ENCODE measurements at regions not wholly inside any gene's neighbourhood (a gene's known extent, or its start where the extent isn't known, plus 50 kb on each side); places are given as distances from the start of the nearest gene placed in this dataset.

DNA sequence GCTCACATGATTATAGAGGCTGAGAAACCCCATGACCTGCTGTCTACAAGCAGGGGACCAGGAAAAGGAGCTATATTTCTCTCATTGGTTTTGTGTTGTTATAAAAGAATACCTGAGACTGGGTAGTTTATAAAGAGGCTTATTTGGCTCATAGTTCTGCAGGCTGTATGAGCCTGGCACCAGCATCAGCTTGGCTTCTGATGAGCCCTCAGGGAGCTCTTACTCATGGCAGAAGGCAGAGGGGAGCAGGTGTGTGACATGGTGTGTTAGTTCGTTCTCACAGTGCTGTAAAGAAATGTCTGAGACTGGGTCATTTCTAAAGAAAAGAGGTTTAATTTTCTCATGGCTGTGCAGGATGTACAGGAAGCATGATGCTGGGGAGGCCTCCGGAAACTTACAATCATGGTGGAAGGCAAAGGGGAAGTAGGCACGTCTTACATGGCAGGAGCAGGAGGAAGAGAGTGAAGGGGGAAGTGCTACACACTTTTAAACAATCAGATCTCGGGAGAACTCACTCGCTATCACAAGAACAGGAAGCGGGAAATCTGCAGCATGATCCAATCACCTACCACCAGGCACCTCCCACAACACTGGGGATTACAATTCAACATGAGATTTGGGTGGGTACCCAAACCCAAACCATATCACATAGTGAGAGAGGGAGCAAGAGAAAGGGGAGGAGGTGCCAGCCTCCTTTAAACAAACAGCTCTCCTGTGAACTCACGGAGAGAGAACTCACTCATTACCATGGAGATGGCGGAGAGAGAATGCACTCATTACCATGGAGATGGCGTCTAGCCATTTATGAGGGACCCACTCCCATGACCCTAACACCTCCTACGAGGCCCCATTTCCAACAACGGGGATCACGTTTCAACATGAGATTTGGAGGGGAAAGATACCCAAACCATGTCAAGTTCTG lies 133.4 kb downstream of the JCAD start:
- DNase-seq (ENCODE audit: low spot score) = no peak

DNA sequence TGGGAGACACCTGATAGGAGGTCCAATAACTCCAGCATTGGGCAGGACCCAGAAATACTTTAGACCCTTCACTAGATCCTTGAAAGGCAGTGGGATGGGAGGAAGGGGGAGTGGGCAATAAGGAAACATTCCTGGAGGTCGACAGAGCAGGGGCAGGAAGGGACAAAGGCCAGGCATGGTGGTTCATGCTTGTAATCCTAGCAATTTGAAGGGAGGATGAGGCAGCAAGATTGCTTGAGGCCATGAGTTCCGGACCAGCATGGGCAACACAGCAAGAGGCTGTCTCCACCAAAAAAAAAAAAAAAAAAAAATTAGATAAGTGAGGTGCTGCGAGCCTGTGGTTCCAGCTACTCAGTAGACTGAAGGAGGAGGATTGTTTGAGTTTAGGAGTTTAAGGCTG lies 134.9 kb downstream of the JCAD start:
- no peak for DNase-seq (ENCODE audit: low spot score)

DNA sequence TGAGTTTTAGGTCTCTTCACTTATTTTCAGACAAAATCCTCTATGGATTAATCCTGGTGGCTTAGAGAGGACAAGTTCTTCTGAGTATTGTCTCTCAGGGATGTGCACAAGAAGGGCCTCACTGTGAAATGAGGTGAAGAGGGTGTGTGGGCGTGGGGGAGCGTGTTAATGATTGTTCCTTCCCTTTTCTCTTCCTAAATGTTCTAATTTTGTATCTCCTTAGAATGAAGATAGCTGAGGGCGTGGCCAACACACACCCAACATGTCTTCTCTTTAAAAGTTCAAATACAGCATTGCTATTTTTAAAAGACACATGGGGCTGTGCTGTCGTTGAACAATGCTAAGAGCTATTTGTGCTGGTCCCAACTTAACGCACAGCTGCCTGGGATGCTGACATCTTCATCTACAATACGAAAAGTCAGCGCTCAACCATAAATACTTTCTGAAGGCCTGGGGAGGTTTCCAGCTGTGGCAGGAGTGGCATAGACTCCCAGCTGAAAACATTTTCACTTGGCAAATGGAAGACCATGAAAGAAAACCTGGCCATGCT lies 135.9 kb downstream of the JCAD start:
- DNase-seq (ENCODE audit: low spot score) = no peak

DNA sequence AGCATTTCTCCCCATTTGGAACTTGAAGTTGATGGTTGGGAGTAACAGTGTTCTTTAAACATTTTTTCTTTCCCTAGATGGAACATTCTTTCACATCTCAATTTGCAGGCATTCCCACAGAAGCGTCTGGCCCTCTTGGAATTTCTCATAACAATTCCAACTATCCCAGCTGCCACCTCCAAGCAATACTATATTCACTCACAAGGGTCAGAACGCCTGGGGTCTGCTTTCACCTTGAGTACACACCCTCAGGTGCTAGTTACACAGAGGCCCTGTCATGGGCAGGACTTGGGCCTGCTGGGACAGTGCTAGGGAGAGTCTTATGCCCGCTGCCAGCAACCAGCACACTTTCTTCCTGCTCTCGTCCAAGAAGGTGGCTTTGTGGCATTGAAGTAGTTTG lies 136.5 kb downstream of the JCAD start:
- DNase-seq (ENCODE audit: low spot score) = no peak

DNA sequence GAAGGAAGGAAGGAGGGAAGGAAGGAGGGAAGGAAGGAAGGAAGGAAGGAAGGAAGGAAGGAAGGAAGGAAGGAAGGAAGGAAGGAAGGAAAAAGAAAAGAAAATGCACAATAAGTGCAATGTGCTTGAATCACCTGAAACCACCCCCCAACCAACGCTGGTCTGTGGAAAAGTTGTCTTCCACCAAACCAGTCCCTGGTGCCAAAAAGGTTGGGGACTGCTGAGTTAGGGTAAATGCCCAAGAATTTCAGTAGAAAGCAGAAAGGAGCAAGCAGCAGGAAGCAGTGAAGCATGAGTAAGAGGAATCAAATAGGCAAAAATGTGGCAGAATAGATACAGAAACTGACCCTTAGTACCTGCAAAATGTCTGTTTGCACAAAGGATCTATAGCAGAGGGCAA lies 137.2 kb downstream of the JCAD start:
- DNase-seq (ENCODE audit: low spot score) = no peak

DNA sequence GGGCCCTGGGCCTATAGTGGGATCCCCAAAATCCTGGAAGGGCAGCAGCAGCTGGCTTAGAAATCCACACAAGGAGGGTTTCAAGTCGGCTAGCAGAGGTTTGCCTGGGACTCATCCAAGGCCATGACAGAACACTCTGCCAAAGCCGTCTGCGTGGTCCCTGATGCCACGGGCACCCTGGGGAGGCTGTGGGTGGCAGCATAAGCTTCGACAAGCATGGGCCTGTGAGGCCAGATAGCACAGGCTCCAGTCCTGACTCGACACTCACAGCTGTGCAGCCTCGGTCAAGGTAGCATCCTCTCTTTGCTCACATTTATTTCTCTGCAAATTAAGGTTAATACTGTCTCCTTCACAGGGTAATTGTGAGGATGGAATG lies 138.3 kb downstream of the JCAD start:
- no peak for DNase-seq (ENCODE audit: low spot score)

DNA sequence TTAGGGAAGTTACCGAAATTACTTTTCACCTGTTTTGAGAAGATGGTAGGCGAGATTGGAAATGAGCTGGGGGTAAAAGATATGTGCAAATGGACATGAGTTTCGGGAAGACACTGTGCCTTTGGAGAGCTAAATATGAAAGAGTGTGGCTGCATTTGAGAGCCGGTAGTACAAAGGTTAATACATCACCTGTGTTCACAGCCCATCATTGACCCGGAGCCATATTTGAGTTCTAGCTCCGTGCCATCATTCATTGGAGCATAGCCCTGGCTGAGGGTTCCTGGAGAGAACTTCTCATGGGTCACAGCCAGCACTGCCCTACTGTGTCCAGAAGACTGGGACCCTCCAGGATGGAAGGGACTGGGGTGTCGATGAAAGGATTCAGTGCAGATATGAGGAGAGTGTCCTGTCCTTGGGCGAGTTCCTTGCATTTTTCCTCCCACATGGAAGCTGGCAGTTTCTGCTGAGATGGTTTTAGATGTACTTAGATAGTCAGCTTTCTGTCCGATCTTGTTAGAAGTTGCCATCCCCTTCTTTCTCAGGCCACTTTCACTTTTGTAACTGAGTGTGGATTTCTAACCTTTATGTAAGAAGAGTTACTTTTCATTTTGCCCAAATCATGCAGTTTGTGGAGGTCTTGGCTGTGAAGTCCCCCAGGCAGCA lies 138.8 kb downstream of the JCAD start:
- no peak for DNase-seq (ENCODE audit: low spot score)

DNA sequence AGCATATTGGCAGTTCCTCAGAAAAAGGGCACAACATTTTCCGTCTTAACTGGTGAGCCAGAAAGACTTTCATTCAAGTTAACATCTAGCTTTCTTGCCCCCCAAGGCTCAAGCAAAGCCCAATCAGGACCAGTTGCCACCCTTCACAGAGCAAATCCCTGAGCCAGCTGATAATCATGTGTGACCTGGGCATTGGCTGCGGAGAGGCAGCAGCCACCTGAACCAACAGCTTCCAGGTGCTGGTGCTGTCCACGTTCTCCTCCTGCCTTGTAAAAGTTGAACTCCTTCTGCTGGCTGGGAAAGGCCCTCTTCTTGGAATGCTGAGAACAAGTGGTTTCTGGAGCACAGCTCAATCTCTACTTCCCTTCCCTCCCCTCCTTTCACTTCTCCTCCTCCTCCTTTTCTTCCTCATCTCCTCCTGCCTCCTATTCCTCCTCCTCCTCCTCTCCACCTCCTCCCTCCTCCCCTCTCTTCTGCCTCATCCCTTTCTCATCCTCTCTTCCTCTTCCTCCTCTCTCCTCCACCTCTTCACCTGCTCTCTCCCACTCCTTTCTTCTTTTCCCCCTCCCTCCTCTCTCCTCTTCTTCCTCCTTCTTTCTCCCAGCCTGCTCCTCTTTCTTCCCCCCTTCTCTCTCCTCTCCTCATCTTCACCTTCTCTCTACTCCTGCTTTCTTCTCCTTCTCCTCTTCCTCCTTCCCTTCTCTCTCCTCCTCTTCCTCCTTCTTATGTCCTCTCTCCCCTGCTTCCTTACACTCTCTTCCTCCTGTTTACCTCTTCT lies 140.6 kb downstream of the JCAD start:
- no peak for DNase-seq (ENCODE audit: low spot score)

DNA sequence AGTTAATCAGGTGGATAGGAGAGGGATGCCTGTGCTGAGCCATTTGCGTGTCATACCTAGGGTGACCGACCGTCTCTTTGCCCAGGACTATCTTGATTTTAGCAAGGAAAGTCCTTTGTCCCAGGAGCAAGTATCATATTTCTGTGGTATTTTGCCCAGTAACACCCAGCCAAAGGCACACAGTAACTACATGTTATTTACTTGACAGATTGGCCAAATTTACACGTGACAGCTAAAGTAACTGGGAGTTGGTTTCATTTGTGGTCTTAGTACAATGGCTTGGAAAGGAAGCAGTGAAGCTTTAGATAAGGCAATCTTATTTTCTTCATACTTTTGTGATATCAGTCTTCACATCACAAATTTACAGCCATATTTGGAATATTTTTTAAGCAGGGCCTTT lies 142.1 kb downstream of the JCAD start:
- no peak for DNase-seq (ENCODE audit: low spot score)

DNA sequence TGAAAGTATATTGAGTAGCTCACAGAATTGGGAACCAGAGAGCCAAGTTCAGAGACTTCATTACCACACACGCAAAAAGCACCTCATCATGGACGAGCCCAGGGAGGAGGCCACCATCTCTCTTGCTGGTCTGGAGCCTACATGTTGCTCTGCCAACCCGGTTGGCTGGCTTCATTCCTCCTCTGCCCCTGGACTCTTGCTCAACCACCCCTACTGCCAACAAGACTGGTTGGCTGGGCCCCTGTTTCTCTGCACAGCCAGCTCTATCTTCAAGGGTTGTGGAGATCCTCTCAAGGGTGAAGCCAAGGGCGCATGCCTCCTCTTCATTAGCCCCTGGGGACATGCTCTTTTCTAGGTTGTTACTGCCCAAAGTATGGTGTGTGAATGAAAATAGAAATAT lies 142.7 kb downstream of the JCAD start:
- no peak for DNase-seq (ENCODE audit: low spot score)

DNA sequence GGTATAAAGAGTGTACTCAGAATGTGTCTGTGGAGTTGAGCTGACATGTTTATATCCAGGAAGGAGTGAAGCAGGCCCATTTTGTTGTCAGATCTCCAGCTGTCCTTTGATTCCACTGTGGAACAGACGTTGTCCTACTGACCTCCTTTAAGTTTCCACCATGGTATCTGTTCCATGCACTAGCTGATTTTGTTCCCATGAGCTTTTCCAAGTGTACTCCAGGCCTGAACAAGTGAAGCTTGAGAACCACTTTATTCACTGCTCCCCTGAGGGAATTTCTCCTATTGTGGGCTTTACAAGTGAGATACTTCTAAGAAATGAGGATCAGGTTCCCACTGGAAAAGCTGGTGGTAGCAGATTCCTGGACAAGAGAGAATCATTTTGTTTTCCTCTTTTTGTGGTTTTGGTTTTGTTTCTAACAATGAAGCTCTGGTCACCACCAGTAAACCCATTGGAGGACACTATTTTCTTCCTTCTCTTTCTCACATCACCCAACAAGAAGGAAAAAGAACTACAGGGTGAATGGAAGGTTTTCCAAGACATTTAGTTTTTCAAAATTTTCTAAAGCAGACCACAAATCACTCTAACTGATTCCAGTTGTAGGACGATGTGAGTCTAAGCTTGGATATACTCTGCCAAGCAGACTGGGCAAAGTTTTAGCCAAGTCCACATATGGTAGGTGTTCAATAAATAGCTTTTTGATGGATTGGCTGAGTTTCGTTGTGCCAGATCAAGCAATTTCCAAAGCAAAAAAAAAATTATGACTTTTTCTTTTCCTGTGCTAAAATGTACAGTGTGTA lies 144.2 kb downstream of the JCAD start:
- DNase-seq (ENCODE audit: low spot score) = no peak

DNA sequence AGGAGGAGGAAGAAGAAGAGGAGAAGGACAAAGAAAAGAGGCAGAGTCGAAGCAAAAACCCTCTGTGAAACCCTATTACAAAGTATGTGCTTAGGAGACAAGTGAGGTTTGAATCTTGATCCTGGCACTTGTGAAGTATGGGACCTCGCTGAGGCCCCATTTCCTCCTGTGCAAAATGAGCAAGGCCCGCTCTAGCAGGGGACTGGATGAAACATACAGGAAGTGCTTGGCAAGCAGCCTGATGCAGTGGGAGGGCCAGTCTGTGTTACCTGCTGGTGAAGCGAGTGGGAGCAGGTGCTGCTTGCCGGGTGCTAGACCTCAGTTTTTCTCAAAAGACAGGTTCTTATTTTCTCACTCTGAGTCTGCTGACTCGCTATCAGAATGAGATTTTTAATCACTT lies 150.4 kb downstream of the JCAD start:
- DNase-seq (ENCODE audit: low spot score) = no peak

DNA sequence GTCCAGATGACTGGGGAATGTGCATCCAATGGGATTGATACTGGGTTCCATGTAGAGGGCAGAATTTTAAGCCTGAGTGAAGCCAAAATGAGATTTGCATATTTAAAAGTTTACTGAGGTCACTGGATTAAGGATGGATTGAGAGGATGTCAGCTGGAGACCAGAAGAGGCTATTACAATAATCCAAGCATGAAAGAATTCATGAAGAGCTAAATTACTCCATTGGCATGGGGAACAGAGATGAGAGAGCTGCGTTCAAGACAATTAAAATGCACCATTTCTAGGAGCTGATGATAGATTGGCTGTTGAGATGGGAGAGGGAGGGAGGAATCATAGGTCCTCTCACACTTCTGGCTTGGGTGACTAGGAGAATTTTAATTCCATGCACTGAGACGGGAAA lies 158.5 kb downstream of the JCAD start:
- DNase-seq (ENCODE audit: low spot score) = no peak

DNA sequence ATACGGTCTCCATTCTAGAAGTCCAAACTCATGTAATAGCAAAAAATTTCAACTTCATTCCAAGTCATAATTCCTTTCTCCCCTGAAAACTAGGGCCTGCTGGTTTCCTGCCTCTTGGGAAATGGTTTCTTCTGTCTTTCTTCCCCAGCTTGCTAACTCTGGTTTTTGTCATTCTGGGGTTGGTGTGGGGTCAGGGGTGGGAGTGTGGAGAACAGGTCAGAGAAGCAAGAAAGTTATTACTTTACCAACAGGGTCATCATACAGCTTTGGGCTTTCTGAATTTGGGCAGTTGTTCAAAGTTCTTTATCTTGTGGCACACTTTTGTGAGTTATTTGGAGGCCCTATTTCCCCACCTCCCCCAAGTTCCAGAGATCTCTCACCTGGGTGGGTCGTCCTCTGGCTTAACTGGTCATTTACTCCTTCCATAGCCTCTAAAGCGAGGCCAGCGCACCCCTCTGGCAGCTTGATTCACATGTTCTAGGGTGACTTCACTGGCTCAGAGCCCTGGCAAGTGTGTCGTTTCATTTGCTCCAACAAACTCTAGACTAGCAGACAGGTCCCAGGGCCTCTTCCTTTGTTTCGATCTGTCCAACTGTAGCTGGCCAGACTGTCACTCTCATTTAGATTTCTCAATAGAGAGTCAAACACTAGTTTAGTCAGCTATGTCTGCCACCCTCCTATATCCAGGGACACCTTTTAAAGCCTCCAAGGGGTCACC lies 161.2 kb downstream of the JCAD start:
- DNase-seq (ENCODE audit: low spot score) = no peak

DNA sequence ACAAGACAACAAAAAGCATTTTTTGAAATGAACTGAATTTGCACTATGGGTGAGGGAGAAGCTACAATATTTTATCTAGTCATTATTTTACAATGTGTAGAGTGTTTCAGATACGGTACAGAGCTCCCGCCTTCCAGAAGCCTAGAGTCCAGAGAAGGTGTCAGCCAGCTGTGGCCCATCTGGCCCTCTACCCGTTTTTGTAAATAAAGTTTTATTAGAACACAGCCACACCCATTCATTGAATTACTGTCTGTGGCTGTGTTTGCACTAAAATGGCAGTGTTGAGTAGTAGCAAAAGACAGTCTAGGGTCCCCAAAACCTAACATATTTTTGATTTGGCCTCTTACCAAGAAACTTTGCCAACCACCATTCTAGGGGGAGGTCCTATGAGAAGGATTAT lies 162.0 kb downstream of the JCAD start:
- no peak for DNase-seq (ENCODE audit: low spot score)

DNA sequence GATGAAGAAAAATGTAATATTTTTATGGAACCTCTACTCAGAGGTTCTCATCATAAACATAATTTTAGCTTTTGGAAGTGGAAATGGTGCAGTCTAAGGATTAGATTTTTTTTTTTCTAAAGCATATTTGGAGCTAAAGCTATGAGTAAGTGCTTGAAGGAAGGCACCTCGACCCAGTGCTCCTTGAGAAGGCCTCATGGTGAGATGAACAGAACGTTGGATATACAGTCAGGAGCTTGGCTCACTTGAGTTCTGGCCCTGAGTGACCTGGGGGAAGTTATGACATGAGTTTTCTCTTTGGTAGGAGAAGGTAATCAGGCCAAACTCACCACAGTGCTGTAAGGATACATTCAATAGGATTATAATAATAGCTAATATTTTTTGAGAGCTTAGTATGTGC lies 163.3 kb downstream of the JCAD start:
- no peak for DNase-seq (ENCODE audit: low spot score)

DNA sequence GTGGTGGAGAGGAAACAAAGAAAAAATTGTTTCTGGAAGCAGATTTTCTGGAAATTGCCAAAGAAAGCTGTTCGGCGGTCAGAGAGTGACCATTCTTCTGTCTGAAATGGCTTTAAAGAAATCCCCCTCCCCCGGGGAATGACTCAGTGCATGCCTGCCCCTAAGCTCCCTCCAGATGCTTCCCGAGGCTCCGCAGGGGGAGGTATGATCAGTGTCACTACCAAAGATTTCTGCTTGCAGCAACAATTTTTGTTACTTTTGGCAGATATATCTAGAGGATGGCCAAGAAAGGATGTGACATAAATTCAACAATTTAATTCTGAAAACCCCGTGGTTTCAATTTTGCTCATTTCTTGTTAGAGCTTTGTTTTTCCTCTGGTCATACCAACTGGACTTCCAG lies 163.9 kb downstream of the JCAD start:
- DNase-seq (ENCODE audit: low spot score) = no peak

DNA sequence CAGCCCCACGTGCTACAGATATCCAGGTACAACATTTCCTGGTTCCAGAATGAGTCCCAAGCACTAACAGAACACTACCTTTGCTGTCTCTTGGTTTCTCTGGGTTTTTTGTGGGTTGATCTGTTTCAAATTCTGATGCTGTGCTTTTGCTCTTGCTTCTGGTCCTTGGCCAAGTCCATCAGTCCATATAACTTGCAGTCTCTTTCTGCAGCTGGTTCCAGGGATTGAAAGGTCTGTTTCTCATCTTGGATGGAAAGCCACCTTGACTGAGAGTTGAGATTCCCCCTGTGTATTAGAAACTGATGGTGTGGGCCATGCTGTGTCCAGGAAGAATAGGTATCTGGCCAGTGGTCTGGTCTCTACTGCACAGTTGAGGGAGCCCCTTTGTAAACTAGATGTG lies 171.1 kb downstream of the JCAD start:
- DNase-seq (ENCODE audit: low spot score) = no peak

DNA sequence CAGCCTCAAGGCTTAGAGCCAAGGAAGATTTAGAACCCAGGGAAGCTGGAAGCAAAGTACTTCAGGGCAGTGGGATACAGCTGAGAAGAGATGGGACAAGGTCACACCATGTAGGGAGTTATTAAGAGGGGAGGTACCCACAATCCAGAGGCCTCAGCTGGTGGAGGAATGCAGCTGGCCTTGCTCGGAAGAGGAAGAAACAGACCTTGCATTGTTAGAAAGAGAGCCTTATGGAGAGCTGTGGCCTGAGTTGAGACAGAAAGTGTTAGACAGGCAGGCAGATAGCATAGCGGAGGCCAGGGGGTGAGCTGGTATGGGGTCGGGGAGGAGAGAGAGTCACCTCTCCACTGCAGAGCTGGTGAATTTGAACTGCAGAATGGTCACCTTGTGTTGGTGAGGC lies 173.1 kb downstream of the JCAD start:
- no peak for DNase-seq (ENCODE audit: low spot score)

DNA sequence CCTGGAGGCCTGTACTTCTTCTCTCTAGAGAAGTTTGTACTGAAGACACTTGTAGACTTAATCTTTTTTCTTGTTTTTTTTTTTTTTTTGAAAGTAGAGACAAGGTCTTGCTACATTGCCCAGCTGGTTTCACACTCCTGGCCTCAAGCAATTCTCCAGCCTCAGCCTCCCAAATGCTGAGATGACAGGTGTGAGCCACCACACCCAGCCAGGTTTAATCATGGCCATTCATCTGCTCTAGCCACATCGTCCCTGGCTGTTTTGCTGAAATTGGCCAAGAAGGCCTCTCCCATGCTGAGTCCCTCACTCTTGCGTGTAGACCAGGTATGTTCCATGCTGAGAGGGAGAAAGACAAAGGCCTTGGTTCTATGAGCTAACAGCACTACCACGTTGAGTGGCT lies 176.2 kb downstream of the JCAD start:
- DNase-seq (ENCODE audit: low spot score) = no peak

DNA sequence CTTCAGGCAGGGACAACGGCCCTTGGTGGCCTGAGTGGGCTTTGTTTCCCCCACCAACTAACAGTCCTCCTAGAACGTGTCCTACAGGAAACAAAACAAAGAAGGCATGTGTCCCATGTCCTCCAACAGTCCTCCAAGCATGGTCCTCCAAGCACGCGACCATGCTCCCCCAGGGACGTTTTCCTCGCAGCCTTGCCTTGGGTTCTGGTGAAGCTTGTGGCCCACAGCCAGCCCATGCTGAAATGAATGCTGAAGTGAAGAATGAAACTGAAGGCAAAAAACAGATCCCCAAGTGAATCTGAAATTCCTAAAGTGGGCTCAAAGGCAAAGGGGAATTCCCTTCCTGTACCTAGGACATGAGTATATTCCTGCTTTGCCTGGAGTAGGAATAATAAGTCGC lies 176.6 kb downstream of the JCAD start:
- no peak for DNase-seq (ENCODE audit: low spot score)
